WTC11 (cell line): ENCODE measurements at regions not wholly inside any gene's neighbourhood (a gene's known extent, or its start where the extent isn't known, plus 50 kb on each side); places are given as distances from the start of the nearest gene placed in this dataset.

Experiments used
- CTCF ChIP-seq: fragments of 200-600 bp; IDR thresholded peaks from 2 replicates; pipeline ENCODE4 v1.8.0; 2022; ENCODE audit warnings: antibody characterized with exemption
- ETV6 ChIP-seq: sonication (generic); formaldehyde crosslinking; IDR thresholded peaks from 2 replicates; pipeline ENCODE4 v1.8.1; 2022; ENCODE audit warnings: mild to moderate bottlenecking, missing genetic modification reagents
- NFATC4 ChIP-seq: fragments of 250-450 bp; sonication (Bioruptor Pico); IDR thresholded peaks from 2 replicates; pipeline ENCODE4 v1.9.0; 2021; ENCODE audit warnings: mild to moderate bottlenecking
- USF2 ChIP-seq: sonication (generic); formaldehyde crosslinking; IDR thresholded peaks from 2 replicates; pipeline ENCODE4 v1.8.1; 2023; ENCODE audit warnings: mild to moderate bottlenecking, missing genetic modification reagents, moderate library complexity
- ZBTB21 ChIP-seq: sonication (generic); formaldehyde crosslinking; IDR thresholded peaks from 2 replicates; pipeline ENCODE4 v1.8.1; 2023; ENCODE audit warnings: mild to moderate bottlenecking, missing genetic modification reagents, borderline replicate concordance
- ZBTB43 ChIP-seq: sonication (generic); formaldehyde crosslinking; IDR thresholded peaks from 2 replicates; pipeline ENCODE4 v1.8.1; 2023; ENCODE audit warnings: mild to moderate bottlenecking, missing genetic modification reagents
- TF ChIP-seq, protein P1 (sequence below): sonication (generic); formaldehyde crosslinking; IDR thresholded peaks from 2 replicates; pipeline ENCODE4 v1.8.0; 2022; ENCODE audit warnings: missing genetic modification reagents
- TF ChIP-seq, protein P2 (sequence below): fragments of 250-450 bp; sonication (Bioruptor Pico); IDR thresholded peaks from 2 replicates; pipeline ENCODE4 v2.1.2; 2022; ENCODE audit warnings: mild to moderate bottlenecking, moderate library complexity
- TF ChIP-seq, protein P3 (sequence below): sonication (generic); formaldehyde crosslinking; IDR thresholded peaks from 2 replicates; pipeline ENCODE4 v1.8.0; 2022; ENCODE audit warnings: mild to moderate bottlenecking, missing genetic modification reagents
- TF ChIP-seq, protein P4 (sequence below): fragments of 250-450 bp; sonication (Bioruptor Pico); IDR thresholded peaks from 2 replicates; pipeline ENCODE4 v1.9.0; 2021; ENCODE audit warnings: mild to moderate bottlenecking

- TF ChIP-seq CTCF: no peak
- TF ChIP-seq, protein P1, sequence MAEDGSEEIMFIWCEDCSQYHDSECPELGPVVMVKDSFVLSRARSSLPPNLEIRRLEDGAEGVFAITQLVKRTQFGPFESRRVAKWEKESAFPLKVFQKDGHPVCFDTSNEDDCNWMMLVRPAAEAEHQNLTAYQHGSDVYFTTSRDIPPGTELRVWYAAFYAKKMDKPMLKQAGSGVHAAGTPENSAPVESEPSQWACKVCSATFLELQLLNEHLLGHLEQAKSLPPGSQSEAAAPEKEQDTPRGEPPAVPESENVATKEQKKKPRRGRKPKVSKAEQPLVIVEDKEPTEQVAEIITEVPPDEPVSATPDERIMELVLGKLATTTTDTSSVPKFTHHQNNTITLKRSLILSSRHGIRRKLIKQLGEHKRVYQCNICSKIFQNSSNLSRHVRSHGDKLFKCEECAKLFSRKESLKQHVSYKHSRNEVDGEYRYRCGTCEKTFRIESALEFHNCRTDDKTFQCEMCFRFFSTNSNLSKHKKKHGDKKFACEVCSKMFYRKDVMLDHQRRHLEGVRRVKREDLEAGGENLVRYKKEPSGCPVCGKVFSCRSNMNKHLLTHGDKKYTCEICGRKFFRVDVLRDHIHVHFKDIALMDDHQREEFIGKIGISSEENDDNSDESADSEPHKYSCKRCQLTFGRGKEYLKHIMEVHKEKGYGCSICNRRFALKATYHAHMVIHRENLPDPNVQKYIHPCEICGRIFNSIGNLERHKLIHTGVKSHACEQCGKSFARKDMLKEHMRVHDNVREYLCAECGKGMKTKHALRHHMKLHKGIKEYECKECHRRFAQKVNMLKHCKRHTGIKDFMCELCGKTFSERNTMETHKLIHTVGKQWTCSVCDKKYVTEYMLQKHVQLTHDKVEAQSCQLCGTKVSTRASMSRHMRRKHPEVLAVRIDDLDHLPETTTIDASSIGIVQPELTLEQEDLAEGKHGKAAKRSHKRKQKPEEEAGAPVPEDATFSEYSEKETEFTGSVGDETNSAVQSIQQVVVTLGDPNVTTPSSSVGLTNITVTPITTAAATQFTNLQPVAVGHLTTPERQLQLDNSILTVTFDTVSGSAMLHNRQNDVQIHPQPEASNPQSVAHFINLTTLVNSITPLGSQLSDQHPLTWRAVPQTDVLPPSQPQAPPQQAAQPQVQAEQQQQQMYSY: no peak
- no peak for TF ChIP-seq ETV6 (CRISPR knock-in tag)
- TF ChIP-seq ZBTB21 (CRISPR knock-in tag): no peak
- TF ChIP-seq USF2 (CRISPR knock-in tag): no peak
- TF ChIP-seq, protein P2, sequence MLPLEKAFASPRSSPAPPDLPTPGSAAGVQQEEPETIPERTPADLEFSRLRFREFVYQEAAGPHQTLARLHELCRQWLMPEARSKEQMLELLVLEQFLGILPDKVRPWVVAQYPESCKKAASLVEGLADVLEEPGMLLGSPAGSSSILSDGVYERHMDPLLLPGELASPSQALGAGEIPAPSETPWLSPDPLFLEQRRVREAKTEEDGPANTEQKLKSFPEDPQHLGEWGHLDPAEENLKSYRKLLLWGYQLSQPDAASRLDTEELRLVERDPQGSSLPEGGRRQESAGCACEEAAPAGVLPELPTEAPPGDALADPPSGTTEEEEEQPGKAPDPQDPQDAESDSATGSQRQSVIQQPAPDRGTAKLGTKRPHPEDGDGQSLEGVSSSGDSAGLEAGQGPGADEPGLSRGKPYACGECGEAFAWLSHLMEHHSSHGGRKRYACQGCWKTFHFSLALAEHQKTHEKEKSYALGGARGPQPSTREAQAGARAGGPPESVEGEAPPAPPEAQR: no peak
- no peak for TF ChIP-seq NFATC4 (CRISPR knock-in tag)
- TF ChIP-seq, protein P3, sequence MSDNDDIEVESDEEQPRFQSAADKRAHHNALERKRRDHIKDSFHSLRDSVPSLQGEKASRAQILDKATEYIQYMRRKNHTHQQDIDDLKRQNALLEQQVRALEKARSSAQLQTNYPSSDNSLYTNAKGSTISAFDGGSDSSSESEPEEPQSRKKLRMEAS (CRISPR knock-in tag): no peak
- TF ChIP-seq, protein P4, sequence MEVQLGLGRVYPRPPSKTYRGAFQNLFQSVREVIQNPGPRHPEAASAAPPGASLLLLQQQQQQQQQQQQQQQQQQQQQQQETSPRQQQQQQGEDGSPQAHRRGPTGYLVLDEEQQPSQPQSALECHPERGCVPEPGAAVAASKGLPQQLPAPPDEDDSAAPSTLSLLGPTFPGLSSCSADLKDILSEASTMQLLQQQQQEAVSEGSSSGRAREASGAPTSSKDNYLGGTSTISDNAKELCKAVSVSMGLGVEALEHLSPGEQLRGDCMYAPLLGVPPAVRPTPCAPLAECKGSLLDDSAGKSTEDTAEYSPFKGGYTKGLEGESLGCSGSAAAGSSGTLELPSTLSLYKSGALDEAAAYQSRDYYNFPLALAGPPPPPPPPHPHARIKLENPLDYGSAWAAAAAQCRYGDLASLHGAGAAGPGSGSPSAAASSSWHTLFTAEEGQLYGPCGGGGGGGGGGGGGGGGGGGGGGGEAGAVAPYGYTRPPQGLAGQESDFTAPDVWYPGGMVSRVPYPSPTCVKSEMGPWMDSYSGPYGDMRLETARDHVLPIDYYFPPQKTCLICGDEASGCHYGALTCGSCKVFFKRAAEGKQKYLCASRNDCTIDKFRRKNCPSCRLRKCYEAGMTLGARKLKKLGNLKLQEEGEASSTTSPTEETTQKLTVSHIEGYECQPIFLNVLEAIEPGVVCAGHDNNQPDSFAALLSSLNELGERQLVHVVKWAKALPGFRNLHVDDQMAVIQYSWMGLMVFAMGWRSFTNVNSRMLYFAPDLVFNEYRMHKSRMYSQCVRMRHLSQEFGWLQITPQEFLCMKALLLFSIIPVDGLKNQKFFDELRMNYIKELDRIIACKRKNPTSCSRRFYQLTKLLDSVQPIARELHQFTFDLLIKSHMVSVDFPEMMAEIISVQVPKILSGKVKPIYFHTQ (CRISPR knock-in tag): no peak
- TF ChIP-seq ZBTB43 (CRISPR knock-in tag): no peak
Measured at GRCh38 chr11:70725739-70726138, 327.4 kb downstream of the CTTN start.
